GM20000 (cell line): ENCODE measurements at regions not wholly inside any gene's neighbourhood (a gene's known extent, or its start where the extent isn't known, plus 50 kb on each side); places are given as distances from the start of the nearest gene placed in this dataset.

Experiments used
- DNase-seq: peaks from one replicate; pipeline ENCODE4 v3.0.0; 2012; ENCODE audit warnings: low spot score
- CTCF ChIP-seq: IDR thresholded peaks from 2 replicates; pipeline ENCODE4 v1.5.1; 2012; ENCODE audit warnings: mild to moderate bottlenecking, control low read depth; ENCODE audit errors: extremely low read depth, missing control alignments

GRCh38 chr14:85241022-85241855, 288.7 kb upstream of the FLRT2 start:
- DNase-seq, result no peak

GRCh38 chr14:85242666-85243065, 287.3 kb upstream of the FLRT2 start:
- DNase-seq, result no peak
- TF ChIP-seq CTCF, result no peak

More at GRCh38 chr14:85241022-85241855, 288.7 kb upstream of the FLRT2 start:
- no peak for TF ChIP-seq CTCF

GRCh38 chr14:85243321-85243720, 286.6 kb upstream of the FLRT2 start:
- no peak for TF ChIP-seq CTCF
- no peak for DNase-seq

- no peak for DNase-seq
These were observed 282.9 kb upstream of the FLRT2 start for GRCh38 chr14:85247071-85247470.

GRCh38 chr14:85248881-85249635, 280.9 kb upstream of the FLRT2 start:
- no peak for DNase-seq
- TF ChIP-seq CTCF, result no peak

More at GRCh38 chr14:85247071-85247470, 282.9 kb upstream of the FLRT2 start:
- no peak for TF ChIP-seq CTCF

GRCh38 chr14:85250414-85251189, 279.3 kb upstream of the FLRT2 start:
- no peak for DNase-seq
- TF ChIP-seq CTCF, result no peak

GRCh38 chr14:85252011-85252410, 277.9 kb upstream of the FLRT2 start:
- DNase-seq, result no peak
- no peak for TF ChIP-seq CTCF
